IMR-90 (cell line): ENCODE measurements at regions not wholly inside any gene's neighbourhood (a gene's known extent, or its start where the extent isn't known, plus 50 kb on each side); places are given as distances from the start of the nearest gene placed in this dataset.

Experiments
- CTCF ChIP-seq: conservative IDR thresholded peaks from 2 replicates; pipeline ENCODE4 v1.5.1; 2012; ENCODE audit warnings: mild to moderate bottlenecking, low read depth, low read length, improper control_type of control experiment
- NFE2L2 ChIP-seq: fragments of 150-350 bp; IDR thresholded peaks from 2 replicates; pipeline ENCODE4 v1.6.1; 2016; ENCODE audit warnings: low read depth, mild to moderate bottlenecking, low read length
- RFX5 ChIP-seq: IDR thresholded peaks from 2 replicates; pipeline ENCODE4 v1.8.0; 2012; ENCODE audit warnings: low read depth, mild to moderate bottlenecking, low read length, moderate library complexity
- SMC3 ChIP-seq: fragments of 150-350 bp; IDR thresholded peaks from 2 replicates; pipeline ENCODE4 v1.6.1; 2016; ENCODE audit warnings: low read depth, mild to moderate bottlenecking, antibody characterized with exemption, low read length, moderate library complexity

GRCh38 chr6:150547502-150548222, 52.0 kb upstream of the PLEKHG1 start:
- no peak for TF ChIP-seq SMC3
- TF ChIP-seq CTCF = no peak
- TF ChIP-seq NFE2L2 = no peak
- TF ChIP-seq RFX5 = no peak
